Lung (tissue), 11 donors: ENCODE measurements at regions not wholly inside any gene's neighbourhood (a gene's known extent, or its start where the extent isn't known, plus 50 kb on each side); places are given as distances from the start of the nearest gene placed in this dataset.
"Not testable (repeated sequence)": the region's sequence is repeated elsewhere in the genome, so short reads cannot be mapped to it uniquely, and the experiment has no call there.

Source experiments
- ATAC-seq: fragments of 200-7000 bp; cut with Tn5 transposase; one replicate; pipeline ENCODE4 v1.9.1; 2020; ENCODE audit warnings: moderate number of reproducible peaks; ENCODE audit not compliant: insufficient read depth, low FRiP score
- DNase-seq, 3 donors: peaks; one replicate each; pipeline ENCODE4 v3.0.0-alpha.2; 2013 to 2017
- H3K27ac ChIP-seq, 2 donors: one replicate each; pipeline ENCODE4 v1.5.1; 2013; ENCODE audit warnings: mild to moderate bottlenecking in 2 of 2, moderate library complexity in 2 of 2, control low read depth in 1 of 2, inconsistent platforms in 1 of 2, low read depth in 1 of 2, low read length in 1 of 2
- H3K27me3 ChIP-seq, 3 donors: one replicate each; pipeline ENCODE4 v1.5.1; 2013; ENCODE audit warnings: low read length in 2 of 3; ENCODE audit not compliant: control insufficient read depth in 3 of 3, insufficient read depth in 3 of 3
- H3K36me3 ChIP-seq, 4 donors: one replicate each; pipeline ENCODE4 v1.5.1; 2013; ENCODE audit warnings: low read length in 4 of 4, mild to moderate bottlenecking in 1 of 4, moderate library complexity in 1 of 4; ENCODE audit not compliant: control insufficient read depth in 4 of 4, insufficient read depth in 4 of 4
- H3K4me1 ChIP-seq, 5 donors: one replicate each; pipeline ENCODE4 v1.5.1; 2013; ENCODE audit warnings: low read length in 5 of 5, mild to moderate bottlenecking in 2 of 5, moderate library complexity in 1 of 5; ENCODE audit not compliant: control insufficient read depth in 5 of 5, insufficient read depth in 5 of 5
- H3K4me3 ChIP-seq: one replicate; pipeline ENCODE4 v1.5.1; 2013; ENCODE audit warnings: mild to moderate bottlenecking, control low read depth, moderate library complexity
- H3K9ac ChIP-seq, 2 donors: one replicate each; pipeline ENCODE4 v1.5.1; 2013; ENCODE audit warnings: low read length in 2 of 2, control low read depth in 1 of 2; ENCODE audit not compliant: insufficient read depth in 1 of 2
- H3K9me3 ChIP-seq, 4 donors: one replicate each; pipeline ENCODE4 v1.5.1; 2013; ENCODE audit warnings: low read length in 3 of 4, mild to moderate bottlenecking in 1 of 4, moderate library complexity in 1 of 4; ENCODE audit not compliant: control insufficient read depth in 4 of 4, insufficient read depth in 3 of 4
- CTCF ChIP-seq: IDR thresholded peaks from 2 replicates; pipeline ENCODE4 v1.5.1; 2012; ENCODE audit warnings: mild to moderate bottlenecking; ENCODE audit errors: control extremely low read depth, extremely low read depth
- WGBS, 2 donors: extraction: QIAGEN DNeasy Blood & Tissue Kit; methylation state at CpG; one replicate each; pipeline ENCODE4 v1.1.7; 2013; 5-methylcytosine and 5-hydroxymethylcytosine counted together
- donor health status: control.
- donor health status: control.
- donor health status: Bipolar disorder and iron deficiency.
- donor health status: healthy.
- donor health status: DM: yes; HTN: yes; CAD: no.

DNA sequence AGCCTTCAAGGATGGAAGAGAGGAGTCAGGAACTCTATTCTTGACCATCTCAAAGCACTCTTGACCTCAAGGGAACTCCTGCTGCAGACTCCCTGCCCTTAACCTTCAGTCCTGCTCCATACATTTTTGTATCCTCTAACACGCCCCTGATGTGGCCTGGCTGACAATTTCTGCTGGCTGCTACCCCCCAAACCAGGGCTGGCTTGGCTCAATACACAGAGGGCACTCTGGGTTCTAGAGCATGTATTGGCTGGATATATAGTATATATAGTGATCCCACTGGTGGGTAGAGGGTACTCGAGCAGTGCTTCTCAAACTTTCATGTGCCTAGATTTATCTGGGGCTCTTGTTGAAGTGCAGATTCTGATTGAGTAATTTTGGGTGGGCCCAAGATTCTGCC lies 101.9 kb downstream of the SMIM20 start:
- no peak for DNase-seq
- Histone ChIP-seq H3K4me1 (no peaks in the 10 kb centered on the region), H3K4me3 (no peak overlapping the region), H3K27ac (no peak overlapping the region), H3K9me3 (no peaks in the 10 kb centered on the region), H3K27me3 (no peaks in the 10 kb centered on the region), H3K36me3 (no peaks in the 10 kb centered on the region), H3K9ac (no peak overlapping the region)
- WGBS, 2 donors: 89 to 96% methylated on average over 2 of the region's 2 CpGs
- ATAC-seq: no peak
- TF ChIP-seq CTCF: no peak

DNA sequence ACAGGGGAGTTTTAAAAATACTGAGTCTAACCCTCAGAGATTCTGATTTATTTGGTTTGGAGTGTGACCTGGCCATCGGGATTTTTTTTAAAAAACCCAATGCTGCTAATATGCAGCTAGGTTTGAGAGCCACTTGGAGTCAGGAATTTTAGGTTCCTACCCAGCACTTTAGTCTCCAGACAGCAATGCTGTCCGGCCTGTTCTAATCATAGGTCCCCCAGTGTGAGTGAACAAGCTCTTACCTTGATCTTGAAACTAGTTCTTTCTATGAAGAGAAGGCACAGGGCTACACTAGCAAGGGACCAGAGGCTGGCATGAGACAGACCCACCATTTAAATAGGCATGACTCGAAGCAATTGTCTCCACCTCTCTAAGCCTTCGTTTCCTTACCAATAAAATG lies 103.5 kb downstream of the SMIM20 start:
- WGBS, 2 donors: 67 to 74% methylated on average over 4 of the region's 4 CpGs
- H3K27ac ChIP-seq: no peak overlapping the region

GRCh38 chr4:26017961-26018700 lies 104.1 kb downstream of the SMIM20 start:
- Histone ChIP-seq H3K4me1 (peaks cover 0 to 12% (median 3%) of the 10 kb centered on the region in 5 donors), H3K27ac (peak overlapping the region in 1 of 2 donors; percentile 60)
- DNase-seq, H3K27me3 ChIP-seq, ATAC-seq, H3K36me3 ChIP-seq, H3K4me3 ChIP-seq, H3K9me3 ChIP-seq, H3K9ac ChIP-seq: not testable (repeated sequence)
- 72 to 74% methylated on average over 6 of the region's 6 CpGs for WGBS, 2 donors

More for the DNA sequence above, 103.5 kb downstream of the SMIM20 start:
- ATAC-seq (no peak), DNase-seq (peak; percentile 47 to 77 (median 58))
- Histone ChIP-seq H3K36me3 (no peaks in the 10 kb centered on the region), H3K4me1 (peaks cover 0 to 8% (median under 1%) of the 10 kb centered on the region in 5 donors), H3K4me3 (no peak overlapping the region), H3K9me3 (no peaks in the 10 kb centered on the region), H3K9ac (no peak overlapping the region), H3K27me3 (no peaks in the 10 kb centered on the region)
- TF ChIP-seq CTCF: no peak

DNA sequence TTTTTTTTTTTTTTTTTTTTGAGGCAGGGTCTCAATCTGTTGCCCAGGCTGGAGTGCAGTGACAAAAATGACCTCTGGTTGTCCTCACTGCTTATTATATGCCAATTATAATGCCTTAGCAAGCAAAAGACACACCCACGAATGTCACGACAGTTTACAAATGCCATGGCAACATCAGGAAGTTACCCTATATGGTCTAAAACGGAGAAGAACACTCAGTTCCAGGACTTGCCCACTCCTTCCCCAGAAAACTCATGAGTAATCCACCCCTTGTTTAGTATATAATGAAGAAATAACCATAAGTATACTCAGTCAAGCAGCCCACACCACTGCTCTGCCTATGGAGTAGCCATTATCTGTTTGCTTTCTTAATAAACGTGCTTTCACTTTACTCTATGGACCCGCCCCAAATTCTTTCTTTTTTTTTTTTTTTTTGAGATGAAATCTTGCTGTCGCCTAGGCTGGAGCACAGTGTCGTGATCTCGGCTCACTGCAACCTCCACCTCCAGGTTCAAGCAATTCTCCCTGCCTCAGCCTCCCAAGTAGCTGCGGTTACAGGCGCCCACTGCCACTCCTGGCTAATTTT lies 106.2 kb downstream of the SMIM20 start:
- WGBS, 2 donors: 34 to 59% methylated on average over 10 of the region's 10 CpGs
- peak; percentile 63 for ATAC-seq
- TF ChIP-seq CTCF: no peak
- DNase-seq: peak in 1 of 3 donors; percentile 52
- H3K9ac ChIP-seq: no peak overlapping the region
- H3K9me3 ChIP-seq: no peaks in the 10 kb centered on the region
- H3K27ac ChIP-seq: peak overlapping the region in 1 of 2 donors; percentile 88
- peaks cover 0 to 20% (median 3%) of the 10 kb centered on the region in 5 donors for H3K4me1 ChIP-seq
- no peaks in the 10 kb centered on the region for H3K36me3 ChIP-seq
- no peaks in the 10 kb centered on the region for H3K27me3 ChIP-seq
- no peak overlapping the region for H3K4me3 ChIP-seq
